ENCODE measurements at regions not wholly inside any gene's neighbourhood (a gene's known extent, or its start where the extent isn't known, plus 50 kb on each side); places are given as distances from the start of the nearest gene placed in this dataset.

DNA sequence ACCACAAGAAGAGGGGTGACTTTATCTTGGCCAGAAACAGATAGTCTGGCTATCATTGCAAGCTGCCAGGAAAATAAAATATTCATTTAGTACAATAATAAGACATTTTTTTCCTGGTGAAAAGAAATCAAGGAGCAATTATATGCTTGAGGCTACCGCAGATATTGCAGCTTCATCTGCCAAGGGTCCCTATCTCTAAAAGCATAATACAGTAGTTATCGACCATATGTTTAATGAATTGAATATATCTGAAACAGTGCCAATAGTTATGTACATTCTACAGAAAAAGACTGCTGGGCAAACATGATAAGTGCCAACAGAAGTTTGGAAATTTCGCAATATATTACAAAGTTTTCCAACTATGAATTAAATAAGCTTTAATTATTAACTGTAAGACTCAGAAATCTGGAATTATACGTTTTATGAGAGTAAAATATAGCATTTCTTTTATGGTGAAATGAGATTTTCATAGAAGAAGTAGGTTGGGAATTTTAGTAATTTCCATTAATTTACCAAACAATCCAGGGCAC lies 561.1 kb upstream of the ZP4 start:
- WGBS: 60% methylated on average over 4 of the region's 4 CpGs

More for the DNA sequence above, 561.1 kb upstream of the ZP4 start:
- Histone ChIP-seq H3K9ac (ENCODE audit: low read depth in 1 of 2, low read length in 2 of 2) (no peak overlapping the region), H3K27ac (ENCODE audit: low read depth in 1 of 2, low read length in 2 of 2) (no peak overlapping the region), H3K4me1 (ENCODE audit: control insufficient read depth in 4 of 4, insufficient read depth in 4 of 4, low read length in 3 of 4) (no peaks in the 10 kb centered on the region), H3K9me3 (ENCODE audit: control insufficient read depth in 4 of 4, low read length in 3 of 4) (no peaks in the 10 kb centered on the region), H3K36me3 (ENCODE audit: control insufficient read depth in 4 of 4, insufficient read depth in 3 of 4, low read depth in 1 of 4, low read length in 3 of 4) (no peaks in the 10 kb centered on the region), H3K4me3 (ENCODE audit: low read depth in 1 of 3, low read length in 3 of 3) (no peak overlapping the region), H3K27me3 (ENCODE audit: control insufficient read depth in 4 of 4, insufficient read depth in 4 of 4, low read length in 3 of 4) (no peaks in the 10 kb centered on the region)
- TF ChIP-seq, protein P1, sequence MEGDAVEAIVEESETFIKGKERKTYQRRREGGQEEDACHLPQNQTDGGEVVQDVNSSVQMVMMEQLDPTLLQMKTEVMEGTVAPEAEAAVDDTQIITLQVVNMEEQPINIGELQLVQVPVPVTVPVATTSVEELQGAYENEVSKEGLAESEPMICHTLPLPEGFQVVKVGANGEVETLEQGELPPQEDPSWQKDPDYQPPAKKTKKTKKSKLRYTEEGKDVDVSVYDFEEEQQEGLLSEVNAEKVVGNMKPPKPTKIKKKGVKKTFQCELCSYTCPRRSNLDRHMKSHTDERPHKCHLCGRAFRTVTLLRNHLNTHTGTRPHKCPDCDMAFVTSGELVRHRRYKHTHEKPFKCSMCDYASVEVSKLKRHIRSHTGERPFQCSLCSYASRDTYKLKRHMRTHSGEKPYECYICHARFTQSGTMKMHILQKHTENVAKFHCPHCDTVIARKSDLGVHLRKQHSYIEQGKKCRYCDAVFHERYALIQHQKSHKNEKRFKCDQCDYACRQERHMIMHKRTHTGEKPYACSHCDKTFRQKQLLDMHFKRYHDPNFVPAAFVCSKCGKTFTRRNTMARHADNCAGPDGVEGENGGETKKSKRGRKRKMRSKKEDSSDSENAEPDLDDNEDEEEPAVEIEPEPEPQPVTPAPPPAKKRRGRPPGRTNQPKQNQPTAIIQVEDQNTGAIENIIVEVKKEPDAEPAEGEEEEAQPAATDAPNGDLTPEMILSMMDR (IDR thresholded peaks at IDR 0.05; ENCODE audit: low read depth, low read length, missing input control): no peak
- TF ChIP-seq EGR1 (IDR thresholded peaks at IDR 0.05; ENCODE audit: low read depth in 2 of 2): no peak
- TF ChIP-seq SP1 (IDR thresholded peaks at IDR 0.05): no peak
- TF ChIP-seq, protein P2, sequence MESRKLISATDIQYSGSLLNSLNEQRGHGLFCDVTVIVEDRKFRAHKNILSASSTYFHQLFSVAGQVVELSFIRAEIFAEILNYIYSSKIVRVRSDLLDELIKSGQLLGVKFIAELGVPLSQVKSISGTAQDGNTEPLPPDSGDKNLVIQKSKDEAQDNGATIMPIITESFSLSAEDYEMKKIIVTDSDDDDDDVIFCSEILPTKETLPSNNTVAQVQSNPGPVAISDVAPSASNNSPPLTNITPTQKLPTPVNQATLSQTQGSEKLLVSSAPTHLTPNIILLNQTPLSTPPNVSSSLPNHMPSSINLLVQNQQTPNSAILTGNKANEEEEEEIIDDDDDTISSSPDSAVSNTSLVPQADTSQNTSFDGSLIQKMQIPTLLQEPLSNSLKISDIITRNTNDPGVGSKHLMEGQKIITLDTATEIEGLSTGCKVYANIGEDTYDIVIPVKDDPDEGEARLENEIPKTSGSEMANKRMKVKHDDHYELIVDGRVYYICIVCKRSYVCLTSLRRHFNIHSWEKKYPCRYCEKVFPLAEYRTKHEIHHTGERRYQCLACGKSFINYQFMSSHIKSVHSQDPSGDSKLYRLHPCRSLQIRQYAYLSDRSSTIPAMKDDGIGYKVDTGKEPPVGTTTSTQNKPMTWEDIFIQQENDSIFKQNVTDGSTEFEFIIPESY (IDR thresholded peaks at IDR 0.05): no peak
- TF ChIP-seq JUND (IDR thresholded peaks at IDR 0.05): no peak
- TF ChIP-seq, protein P3, sequence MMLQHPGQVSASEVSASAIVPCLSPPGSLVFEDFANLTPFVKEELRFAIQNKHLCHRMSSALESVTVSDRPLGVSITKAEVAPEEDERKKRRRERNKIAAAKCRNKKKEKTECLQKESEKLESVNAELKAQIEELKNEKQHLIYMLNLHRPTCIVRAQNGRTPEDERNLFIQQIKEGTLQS (IDR thresholded peaks at IDR 0.05): no peak
- TF ChIP-seq, protein P4, sequence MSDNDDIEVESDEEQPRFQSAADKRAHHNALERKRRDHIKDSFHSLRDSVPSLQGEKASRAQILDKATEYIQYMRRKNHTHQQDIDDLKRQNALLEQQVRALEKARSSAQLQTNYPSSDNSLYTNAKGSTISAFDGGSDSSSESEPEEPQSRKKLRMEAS (IDR thresholded peaks at IDR 0.05): no peak
- TF ChIP-seq TAF1 (conservative IDR thresholded peaks at IDR 0.05): no peak
- no peak for TF ChIP-seq RXRA (IDR thresholded peaks at IDR 0.05)
- TF ChIP-seq, protein P5, sequence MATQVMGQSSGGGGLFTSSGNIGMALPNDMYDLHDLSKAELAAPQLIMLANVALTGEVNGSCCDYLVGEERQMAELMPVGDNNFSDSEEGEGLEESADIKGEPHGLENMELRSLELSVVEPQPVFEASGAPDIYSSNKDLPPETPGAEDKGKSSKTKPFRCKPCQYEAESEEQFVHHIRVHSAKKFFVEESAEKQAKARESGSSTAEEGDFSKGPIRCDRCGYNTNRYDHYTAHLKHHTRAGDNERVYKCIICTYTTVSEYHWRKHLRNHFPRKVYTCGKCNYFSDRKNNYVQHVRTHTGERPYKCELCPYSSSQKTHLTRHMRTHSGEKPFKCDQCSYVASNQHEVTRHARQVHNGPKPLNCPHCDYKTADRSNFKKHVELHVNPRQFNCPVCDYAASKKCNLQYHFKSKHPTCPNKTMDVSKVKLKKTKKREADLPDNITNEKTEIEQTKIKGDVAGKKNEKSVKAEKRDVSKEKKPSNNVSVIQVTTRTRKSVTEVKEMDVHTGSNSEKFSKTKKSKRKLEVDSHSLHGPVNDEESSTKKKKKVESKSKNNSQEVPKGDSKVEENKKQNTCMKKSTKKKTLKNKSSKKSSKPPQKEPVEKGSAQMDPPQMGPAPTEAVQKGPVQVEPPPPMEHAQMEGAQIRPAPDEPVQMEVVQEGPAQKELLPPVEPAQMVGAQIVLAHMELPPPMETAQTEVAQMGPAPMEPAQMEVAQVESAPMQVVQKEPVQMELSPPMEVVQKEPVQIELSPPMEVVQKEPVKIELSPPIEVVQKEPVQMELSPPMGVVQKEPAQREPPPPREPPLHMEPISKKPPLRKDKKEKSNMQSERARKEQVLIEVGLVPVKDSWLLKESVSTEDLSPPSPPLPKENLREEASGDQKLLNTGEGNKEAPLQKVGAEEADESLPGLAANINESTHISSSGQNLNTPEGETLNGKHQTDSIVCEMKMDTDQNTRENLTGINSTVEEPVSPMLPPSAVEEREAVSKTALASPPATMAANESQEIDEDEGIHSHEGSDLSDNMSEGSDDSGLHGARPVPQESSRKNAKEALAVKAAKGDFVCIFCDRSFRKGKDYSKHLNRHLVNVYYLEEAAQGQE (IDR thresholded peaks at IDR 0.05): no peak
- TF ChIP-seq YY1 (IDR thresholded peaks at IDR 0.05): no peak
- TF ChIP-seq HNF4A (conservative IDR thresholded peaks at IDR 0.05): no peak
- no peak for TF ChIP-seq HNF4G (IDR thresholded peaks at IDR 0.05)
- TF ChIP-seq FOXA2 (IDR thresholded peaks at IDR 0.05): no peak
- no peak for TF ChIP-seq GABPA (IDR thresholded peaks at IDR 0.05 in 1 of 2, conservative IDR thresholded peaks at IDR 0.05 in 1 of 2)
- no peak for TF ChIP-seq FOXA1 (IDR thresholded peaks at IDR 0.05)
- TF ChIP-seq NR2F2 (IDR thresholded peaks at IDR 0.05): no peak
- no peak for TF ChIP-seq RAD21 (IDR thresholded peaks at IDR 0.05)
- DNase-seq (ENCODE audit: low spot score): no peak
